K562 (cell line): ENCODE measurements at regions not wholly inside any gene's neighbourhood (a gene's known extent, or its start where the extent isn't known, plus 50 kb on each side); places are given as distances from the start of the nearest gene placed in this dataset.

Experiments
- ATAC-seq: fragments of 200-7000 bp; cut with Tn5 transposase; 3 replicates; pipeline ENCODE4 v1.9.1; 2020; ENCODE audit warnings: moderate library complexity
- BruUV-seq: library from RNA; stranded (reverse); fragments of 400-500 nt; replicated peaks from 2 replicates; lab custom pipeline; 2021; lab: Mats Ljungman, UMichigan
- CTCF ChIA-PET: fragments of 300-600 bp; formaldehyde crosslinking; extraction: SDS; loops from one replicate; lab custom pipeline; 2021; ENCODE audit warnings: low intra/inter-chr PET ratio; lab: Yijun Ruan, JAX
- POLR2A ChIA-PET: fragments of 300-600, 350-650 bp; sonication (Branson Sonifier 250); formaldehyde crosslinking; extraction: SDS; loops from one replicate; lab custom pipeline; 2021; ENCODE audit warnings: antibody characterized with exemption, inconsistent platforms; lab: Yijun Ruan, JAX
- DNase-seq, 4 experiments: peaks; one replicate each; pipeline versions ENCODE4 v3.0.0 to v3.0.0-alpha.2; 2011 to 2018; ENCODE audit warnings: low spot score in 3 of 4, mixed read lengths in 3 of 4; ENCODE audit errors: extremely low read depth in 1 of 4
- FAIRE-seq: peaks from 2 replicates; lab custom pipeline; 2011; peaks lifted over from hg19 to GRCh38; lab: Jason Lieb, UNC
- H2AFZ ChIP-seq: 2 replicates; pipeline ENCODE4 v1.6.0; 2011; ENCODE audit warnings: low read depth, low read length, control low read depth, inconsistent platforms
- H3K27ac ChIP-seq: fragments of 200-600 bp; 3 replicates; pipeline ENCODE4 v1.8.0; 2011; ENCODE audit warnings: low read depth, mild to moderate bottlenecking, control low read depth, inconsistent platforms, low read length, moderate library complexity, mixed read lengths; ENCODE audit errors: extremely low read depth
- H3K27me3 ChIP-seq, 2 experiments: fragments of 300-600 bp in 1 of 2; 2 replicates in 1 of 2; 3 replicates in 1 of 2; pipeline versions ENCODE4 v1.6.0 to v1.8.0; 2011; ENCODE audit warnings: inconsistent platforms in 2 of 2, low read length in 2 of 2, mild to moderate bottlenecking in 1 of 2, mixed read lengths in 1 of 2, moderate library complexity in 1 of 2; ENCODE audit not compliant: control insufficient read depth in 2 of 2, insufficient read depth in 2 of 2
- H3K36me3 ChIP-seq: fragments of 300-600 bp; 3 replicates; pipeline ENCODE4 v1.8.0; 2011; ENCODE audit warnings: mild to moderate bottlenecking, low read length, inconsistent platforms; ENCODE audit not compliant: control insufficient read depth, insufficient read depth
- H3K4me1 ChIP-seq, 2 experiments: fragments of 200-600 bp in 1 of 2; replicated peaks in 1 of 2; 2 replicates in 1 of 2; 3 replicates in 1 of 2; pipeline versions ENCODE4 v1.5.1 to v1.8.0; 2011; ENCODE audit warnings: inconsistent platforms in 2 of 2, low read length in 2 of 2, mild to moderate bottlenecking in 1 of 2, mixed read lengths in 1 of 2, moderate library complexity in 1 of 2; ENCODE audit not compliant: control insufficient read depth in 2 of 2, insufficient read depth in 2 of 2
- H3K4me2 ChIP-seq: 2 replicates; pipeline ENCODE4 v1.6.1; 2011; ENCODE audit warnings: low read length, control low read depth, inconsistent platforms, mixed read lengths; ENCODE audit not compliant: insufficient read depth
- H3K4me3 ChIP-seq: fragments of 200-600 bp; sonication (generic), shearing (Covaris generic); 2 replicates; pipeline ENCODE4 v1.5.1; 2016; ENCODE audit warnings: control low read depth, inconsistent platforms
- H3K79me2 ChIP-seq: fragments of 200-600 bp; 3 replicates; pipeline ENCODE4 v1.8.0; 2011; ENCODE audit warnings: low read length, inconsistent platforms; ENCODE audit not compliant: control insufficient read depth, insufficient read depth
- H3K9ac ChIP-seq, 2 experiments: 2 replicates each; pipeline versions ENCODE4 v1.6.0 to v1.6.1; 2011; ENCODE audit warnings: low read depth in 2 of 2, low read length in 2 of 2, control low read depth in 1 of 2, inconsistent platforms in 1 of 2, mild to moderate bottlenecking in 1 of 2, mixed read lengths in 1 of 2; ENCODE audit not compliant: insufficient read depth in 1 of 2
- H3K9me1 ChIP-seq: one replicate; pipeline ENCODE4 v1.6.0; 2011; ENCODE audit warnings: inconsistent platforms, mild to moderate bottlenecking, low read length, moderate library complexity; ENCODE audit not compliant: control insufficient read depth, insufficient read depth
- H3K9me3 ChIP-seq: replicated peaks from 2 replicates; pipeline ENCODE4 v1.5.1; 2011; ENCODE audit warnings: low read depth, low read length, inconsistent platforms; ENCODE audit not compliant: control insufficient read depth, insufficient read depth
- H4K20me1 ChIP-seq: replicated peaks from 2 replicates; pipeline ENCODE4 v1.6.1; 2011; ENCODE audit warnings: low read length, inconsistent platforms, mixed read lengths; ENCODE audit not compliant: control insufficient read depth, insufficient read depth
- FIP1L1 ChIP-seq: fragments of 200-400 bp; formaldehyde crosslinking; IDR thresholded peaks from 2 replicates; pipeline ENCODE4 v1.6.1; 2018; ENCODE audit warnings: mild to moderate bottlenecking, low read depth, low read length; ENCODE audit not compliant: poor library complexity, severe bottlenecking
- HNRNPL ChIP-seq: fragments of 200-400 bp; formaldehyde crosslinking; IDR thresholded peaks from 2 replicates; pipeline ENCODE4 v1.6.1; 2017; ENCODE audit warnings: low read depth, mild to moderate bottlenecking, low read length
- MCM3 ChIP-seq: fragments of 450-650 bp; IDR thresholded peaks from 2 replicates; pipeline ENCODE4 v1.6.1; 2016
- NR4A1 ChIP-seq, 2 experiments: fragments of 250-450 bp in 1 of 2; fragments of 450-650 bp in 1 of 2; sonication (Bioruptor Pico) in 1 of 2; IDR thresholded peaks; 2 replicates each; pipeline versions ENCODE4 v1.4.0 to v1.6.1; 2016 to 2020; ENCODE audit warnings: mild to moderate bottlenecking in 2 of 2, missing compliant biosample characterization in 1 of 2, missing genetic modification characterization in 1 of 2, moderate library complexity in 1 of 2
- STAG1 ChIP-seq: sonication (generic); formaldehyde crosslinking; IDR thresholded peaks from 2 replicates; pipeline ENCODE4 v1.5.0; 2020; ENCODE audit warnings: missing genetic modification reagents, borderline replicate concordance
- STAT5B ChIP-seq: fragments of 250-450 bp; sonication (Bioruptor Pico); IDR thresholded peaks from 2 replicates; pipeline ENCODE4 v1.8.0; 2021; ENCODE audit warnings: mild to moderate bottlenecking, inconsistent platforms
- ZNF12 ChIP-seq: sonication (generic); formaldehyde crosslinking; IDR thresholded peaks from 2 replicates; pipeline ENCODE4 v1.4.0; 2020; ENCODE audit warnings: mild to moderate bottlenecking, missing genetic modification reagents
- ZNF184 ChIP-seq: sonication (generic); formaldehyde crosslinking; IDR thresholded peaks from 2 replicates; pipeline ENCODE4 v1.5.0; 2020; ENCODE audit warnings: missing genetic modification reagents
- ZNF444 ChIP-seq: fragments of 250-450 bp; sonication (Bioruptor Pico); IDR thresholded peaks from 2 replicates; pipeline ENCODE4 v1.4.0; 2020; ENCODE audit warnings: mild to moderate bottlenecking, moderate library complexity
- WGBS: fragments of 100-300 bp; shearing (Covaris generic); methylation state at CpG from one replicate; pipeline ENCODE4 v1.1.6; 2016; ENCODE audit warnings: low coverage, mixed read lengths; ENCODE audit not compliant: insufficient coverage; ENCODE audit errors: missing lambda C conversion rate; 5-methylcytosine and 5-hydroxymethylcytosine counted together
- in situ Hi-C: fragments of 300-500 bp; cut with MboI; formaldehyde crosslinking; loops from 4 replicates; pipeline ENCODE4 v1.15.0; 2018; ENCODE audit warnings: inconsistent platforms, mixed read lengths
- intact Hi-C: fragments of 100-400 bp; cut with micrococcal nuclease; formaldehyde crosslinking; loops from 2 replicates; pipeline ENCODE4 v1.14.2; 2022
- TF ChIP-seq, protein P1 (sequence below): IDR thresholded peaks from 2 replicates; pipeline ENCODE4 v1.6.1; 2012; ENCODE audit warnings: low read depth, low read length, improper control_type of control experiment, borderline replicate concordance
- TF ChIP-seq, protein P2 (sequence below), 2 experiments: IDR thresholded peaks in 1 of 2; conservative IDR thresholded peaks in 1 of 2; 2 replicates each; pipeline ENCODE4 v1.6.1; 2016; ENCODE audit warnings: low read depth in 2 of 2, mild to moderate bottlenecking in 1 of 2, missing compliant biosample characterization in 1 of 2, missing genetic modification characterization in 1 of 2, moderate library complexity in 1 of 2

DNA sequence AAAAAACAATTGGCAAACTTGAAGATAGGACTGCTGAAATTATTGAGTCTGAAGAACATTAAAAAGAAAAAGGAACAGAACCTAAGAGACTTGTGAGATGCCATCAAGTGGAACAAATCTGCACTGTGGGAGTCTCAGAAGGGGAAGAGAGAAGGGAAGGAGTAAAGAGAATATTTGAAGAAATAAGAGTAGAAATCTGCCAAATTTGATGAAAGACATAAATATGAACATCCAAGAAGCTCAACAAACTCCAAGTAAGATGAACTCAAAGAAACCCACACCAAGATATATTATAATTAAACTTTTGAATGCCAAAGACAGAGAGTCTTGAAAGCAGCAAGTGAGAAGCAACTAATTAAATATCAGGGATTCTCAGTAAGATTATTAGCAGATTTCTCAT lies 102.7 kb downstream of the ZNF519 start:
- Histone ChIP-seq H4K20me1 (no peaks in the 10 kb centered on the region), H3K79me2 (no peaks in the 10 kb centered on the region), H3K4me1 (no peaks in the 10 kb centered on the region), H3K9ac (no peak overlapping the region), H3K27me3 (no peaks in the 10 kb centered on the region), H3K4me2 (no peak overlapping the region), H3K9me1 (no peaks in the 10 kb centered on the region), H3K36me3 (no peaks in the 10 kb centered on the region), H2AFZ (no peak overlapping the region), H3K4me3 (no peak overlapping the region), H3K27ac (no peak overlapping the region), H3K9me3 (no peaks in the 10 kb centered on the region)
- CTCF ChIA-PET, result no interaction called here
- no peak for TF ChIP-seq FIP1L1
- no peak for TF ChIP-seq ZNF12
- no peak for TF ChIP-seq ZNF444 (CRISPR knock-in tag)
- no peak for TF ChIP-seq NR4A1 (CRISPR knock-in tag; IDR thresholded peaks at IDR 0.05)
- no peak for TF ChIP-seq NR4A1 (tag; IDR thresholded peaks at IDR 0.05)
- intact Hi-C loops (no loop called here), in situ Hi-C loops (no loop called here)
- no TSS peak for BruUV-seq
- DNase-seq (no peak), FAIRE-seq (no peak), ATAC-seq (no peak)
- POLR2A ChIA-PET, result no interaction called here

DNA sequence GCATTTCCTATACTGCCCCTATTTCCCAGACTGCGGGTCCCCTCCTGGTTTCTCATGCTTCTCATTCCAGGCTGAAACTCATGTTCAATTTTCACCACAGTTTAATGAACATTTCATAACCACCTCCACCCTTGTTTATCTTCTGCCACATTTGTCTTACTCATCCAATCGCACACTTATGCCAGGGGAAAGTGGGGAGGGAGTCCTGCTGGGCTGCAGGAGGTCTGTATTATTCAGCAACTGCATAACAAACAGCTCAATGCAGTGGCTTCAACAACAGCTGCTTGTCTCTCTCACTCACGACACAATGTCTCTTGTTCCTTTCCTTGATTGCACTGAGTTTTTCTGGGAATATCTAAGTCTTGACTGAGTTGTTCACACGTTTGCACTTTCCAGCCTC lies 106.0 kb downstream of the ZNF519 start:
- H3K4me2 ChIP-seq, result no peak overlapping the region
- ChIA-PET POLR2A (interaction anchor here (0.6 kb wide), 1 partner anchor 279 kb away, joined by 3 read pairs; no protein-coding TSS in a partner anchor), CTCF (no interaction called here)
- no peaks in the 10 kb centered on the region for H4K20me1 ChIP-seq
- no peaks in the 10 kb centered on the region for H3K27me3 ChIP-seq
- H2AFZ ChIP-seq, result no peak overlapping the region
- H3K36me3 ChIP-seq, result no peaks in the 10 kb centered on the region
- DNase-seq (no peak), FAIRE-seq (no peak), ATAC-seq (no peak)
- H3K79me2 ChIP-seq, result no peaks in the 10 kb centered on the region
- in situ Hi-C loops (no loop called here), intact Hi-C loops (no loop called here)
- no peaks in the 10 kb centered on the region for H3K9me1 ChIP-seq
- no peak overlapping the region for H3K27ac ChIP-seq
- 1% methylated on average over 4 of the region's 4 CpGs for WGBS
- no peaks in the 10 kb centered on the region for H3K4me1 ChIP-seq
- no peak overlapping the region for H3K9ac ChIP-seq
- no peaks in the 10 kb centered on the region for H3K9me3 ChIP-seq
- H3K4me3 ChIP-seq, result no peak overlapping the region
- BruUV-seq, result no TSS peak
- TF ChIP-seq MCM3 (no peak), STAG1 (CRISPR knock-in tag) (no peak), ZNF184 (CRISPR knock-in tag) (no peak), STAT5B (CRISPR knock-in tag) (no peak), HNRNPL (no peak)
- TF ChIP-seq, protein P1, sequence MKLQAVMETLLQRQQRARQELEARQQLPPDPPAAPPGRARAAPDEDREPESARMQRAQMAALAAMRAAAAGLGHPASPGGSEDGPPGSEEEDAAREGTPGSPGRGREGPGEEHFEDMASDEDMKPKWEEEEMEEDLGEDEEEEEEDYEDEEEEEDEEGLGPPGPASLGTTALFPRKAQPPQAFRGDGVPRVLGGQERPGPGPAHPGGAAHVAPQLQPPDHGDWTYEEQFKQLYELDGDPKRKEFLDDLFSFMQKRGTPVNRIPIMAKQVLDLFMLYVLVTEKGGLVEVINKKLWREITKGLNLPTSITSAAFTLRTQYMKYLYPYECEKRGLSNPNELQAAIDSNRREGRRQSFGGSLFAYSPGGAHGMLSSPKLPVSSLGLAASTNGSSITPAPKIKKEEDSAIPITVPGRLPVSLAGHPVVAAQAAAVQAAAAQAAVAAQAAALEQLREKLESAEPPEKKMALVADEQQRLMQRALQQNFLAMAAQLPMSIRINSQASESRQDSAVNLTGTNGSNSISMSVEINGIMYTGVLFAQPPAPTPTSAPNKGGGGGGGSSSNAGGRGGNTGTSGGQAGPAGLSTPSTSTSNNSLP, result no peak
- TF ChIP-seq, protein P2, sequence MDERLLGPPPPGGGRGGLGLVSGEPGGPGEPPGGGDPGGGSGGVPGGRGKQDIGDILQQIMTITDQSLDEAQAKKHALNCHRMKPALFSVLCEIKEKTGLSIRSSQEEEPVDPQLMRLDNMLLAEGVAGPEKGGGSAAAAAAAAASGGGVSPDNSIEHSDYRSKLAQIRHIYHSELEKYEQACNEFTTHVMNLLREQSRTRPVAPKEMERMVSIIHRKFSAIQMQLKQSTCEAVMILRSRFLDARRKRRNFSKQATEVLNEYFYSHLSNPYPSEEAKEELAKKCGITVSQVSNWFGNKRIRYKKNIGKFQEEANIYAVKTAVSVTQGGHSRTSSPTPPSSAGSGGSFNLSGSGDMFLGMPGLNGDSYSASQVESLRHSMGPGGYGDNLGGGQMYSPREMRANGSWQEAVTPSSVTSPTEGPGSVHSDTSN (CRISPR knock-in tag; IDR thresholded peaks at IDR 0.05; ENCODE audit: low read depth), result no peak
- TF ChIP-seq, protein P2 (tag; conservative IDR thresholded peaks at IDR 0.05; ENCODE audit: low read depth), result no peak
